ENCODE measurements at regions not wholly inside any gene's neighbourhood (a gene's known extent, or its start where the extent isn't known, plus 50 kb on each side); places are given as distances from the start of the nearest gene placed in this dataset.

DNA sequence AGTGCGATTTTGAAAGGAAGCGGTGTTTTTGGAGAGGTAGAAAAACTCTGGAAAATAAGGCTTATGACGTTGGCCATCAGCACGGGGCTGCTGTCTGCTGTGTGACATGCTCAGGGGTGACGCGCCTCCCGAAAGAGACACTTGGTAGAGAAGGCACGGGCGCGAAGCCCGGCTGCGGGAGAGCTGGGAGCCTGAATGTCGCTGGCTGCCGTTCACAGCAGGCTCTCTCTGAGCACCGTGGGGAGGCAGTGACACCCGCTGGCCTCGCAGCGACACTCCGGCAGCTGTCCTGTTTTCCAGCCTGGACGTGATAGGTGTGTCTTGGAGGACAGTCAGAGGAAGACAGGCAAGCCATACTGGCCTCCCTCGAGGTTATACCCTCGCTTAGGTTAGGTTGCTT lies 759.1 kb upstream of the RBFOX1 start:
- Histone ChIP-seq H3K36me3 (ENCODE audit: control insufficient read depth in 2 of 3, insufficient read depth in 3 of 3, low read length in 3 of 3) (no peaks in the 10 kb centered on the region), H3K27me3 (ENCODE audit: control insufficient read depth, insufficient read depth, low read length) (peaks cover 2% of the 10 kb centered on the region), H3K4me1 (ENCODE audit: control insufficient read depth in 2 of 3, insufficient read depth in 2 of 3, low read depth in 1 of 3, low read length in 3 of 3) (peaks cover 0 to 2% (median 0%) of the 10 kb centered on the region in 3 donors), H3K9ac (ENCODE audit: low read length in 3 of 3) (no peak overlapping the region), H3K4me3 (ENCODE audit: low read length in 3 of 3) (no peak overlapping the region), H3K27ac (ENCODE audit: low read depth in 2 of 2, low read length in 2 of 2) (no peak overlapping the region), H3K9me3 (ENCODE audit: control insufficient read depth in 2 of 3, insufficient read depth in 1 of 3, low read length in 3 of 3) (no peaks in the 10 kb centered on the region)
- peak in 4 of 5 donors; percentile 48 to 66 (median 63) for DNase-seq
- no peak for FAIRE-seq
- TF ChIP-seq, protein P1, sequence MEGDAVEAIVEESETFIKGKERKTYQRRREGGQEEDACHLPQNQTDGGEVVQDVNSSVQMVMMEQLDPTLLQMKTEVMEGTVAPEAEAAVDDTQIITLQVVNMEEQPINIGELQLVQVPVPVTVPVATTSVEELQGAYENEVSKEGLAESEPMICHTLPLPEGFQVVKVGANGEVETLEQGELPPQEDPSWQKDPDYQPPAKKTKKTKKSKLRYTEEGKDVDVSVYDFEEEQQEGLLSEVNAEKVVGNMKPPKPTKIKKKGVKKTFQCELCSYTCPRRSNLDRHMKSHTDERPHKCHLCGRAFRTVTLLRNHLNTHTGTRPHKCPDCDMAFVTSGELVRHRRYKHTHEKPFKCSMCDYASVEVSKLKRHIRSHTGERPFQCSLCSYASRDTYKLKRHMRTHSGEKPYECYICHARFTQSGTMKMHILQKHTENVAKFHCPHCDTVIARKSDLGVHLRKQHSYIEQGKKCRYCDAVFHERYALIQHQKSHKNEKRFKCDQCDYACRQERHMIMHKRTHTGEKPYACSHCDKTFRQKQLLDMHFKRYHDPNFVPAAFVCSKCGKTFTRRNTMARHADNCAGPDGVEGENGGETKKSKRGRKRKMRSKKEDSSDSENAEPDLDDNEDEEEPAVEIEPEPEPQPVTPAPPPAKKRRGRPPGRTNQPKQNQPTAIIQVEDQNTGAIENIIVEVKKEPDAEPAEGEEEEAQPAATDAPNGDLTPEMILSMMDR (IDR thresholded peaks at IDR 0.05; ENCODE audit: borderline replicate concordance, extremely low read depth, insufficient read depth): no peak
- intact Hi-C loops (cut with DNase I): no loop called here

DNA sequence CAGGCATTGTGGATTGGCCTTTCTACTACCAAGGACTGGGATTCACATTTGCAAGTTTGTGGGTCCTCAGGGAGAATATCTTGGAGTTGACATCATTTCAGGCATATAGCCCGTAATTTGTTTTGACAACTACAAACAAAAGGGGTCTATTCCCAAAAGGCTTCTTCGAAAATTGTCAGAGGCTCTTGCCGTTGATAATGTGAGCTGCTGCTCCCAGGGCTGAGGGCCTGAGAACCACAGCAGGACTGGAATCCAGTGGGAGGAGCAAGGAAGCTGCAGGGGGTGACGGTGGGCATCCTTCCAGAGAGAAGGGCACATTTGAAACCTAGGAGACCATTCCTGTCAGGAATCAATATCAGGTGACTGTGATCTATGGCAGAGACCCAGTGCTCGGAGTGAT lies 761.6 kb upstream of the RBFOX1 start:
- H3K27ac ChIP-seq (ENCODE audit: low read depth in 2 of 2, low read length in 2 of 2): no peak overlapping the region
- intact Hi-C loops (cut with DNase I): no loop called here
- DNase-seq: peak in 1 of 5 donors; percentile 11
- H3K27me3 ChIP-seq (ENCODE audit: control insufficient read depth, insufficient read depth, low read length): peaks cover 2% of the 10 kb centered on the region
- H3K9ac ChIP-seq (ENCODE audit: low read length in 3 of 3): no peak overlapping the region
- no peak overlapping the region for H3K4me3 ChIP-seq (ENCODE audit: low read length in 3 of 3)
- H3K36me3 ChIP-seq (ENCODE audit: control insufficient read depth in 2 of 3, insufficient read depth in 3 of 3, low read length in 3 of 3): no peaks in the 10 kb centered on the region
- H3K9me3 ChIP-seq (ENCODE audit: control insufficient read depth in 2 of 3, insufficient read depth in 1 of 3, low read length in 3 of 3): no peaks in the 10 kb centered on the region
- TF ChIP-seq, protein P1 (IDR thresholded peaks at IDR 0.05; ENCODE audit: borderline replicate concordance, extremely low read depth, insufficient read depth): no peak
- no peak for FAIRE-seq
- peaks cover 0 to under 1% (median 0%) of the 10 kb centered on the region in 3 donors for H3K4me1 ChIP-seq (ENCODE audit: control insufficient read depth in 2 of 3, insufficient read depth in 2 of 3, low read depth in 1 of 3, low read length in 3 of 3)

DNA sequence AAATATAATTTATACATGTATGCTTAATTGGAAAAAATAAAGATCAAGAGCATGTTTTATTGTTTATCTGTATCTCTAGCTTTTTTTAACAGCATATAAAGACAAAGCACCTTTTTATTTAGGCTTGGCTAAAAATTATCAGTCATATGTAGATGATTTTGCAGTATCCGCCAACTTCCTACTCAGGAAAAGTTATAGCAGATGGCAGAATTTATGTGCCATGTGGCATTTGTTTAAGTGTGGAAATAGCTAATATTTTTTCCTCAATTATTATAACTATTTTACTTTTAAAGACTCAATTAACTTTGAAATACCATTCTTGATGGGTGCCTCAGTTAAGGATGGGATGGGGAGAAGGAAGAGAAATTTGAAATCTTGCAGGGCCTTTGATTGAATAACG lies 762.1 kb upstream of the RBFOX1 start:
- Histone ChIP-seq H3K36me3 (ENCODE audit: control insufficient read depth in 2 of 3, insufficient read depth in 3 of 3, low read length in 3 of 3) (no peaks in the 10 kb centered on the region), H3K9ac (ENCODE audit: low read length in 3 of 3) (no peak overlapping the region), H3K27me3 (ENCODE audit: control insufficient read depth, insufficient read depth, low read length) (peaks cover 2% of the 10 kb centered on the region), H3K4me1 (ENCODE audit: control insufficient read depth in 2 of 3, insufficient read depth in 2 of 3, low read depth in 1 of 3, low read length in 3 of 3) (no peaks in the 10 kb centered on the region), H3K9me3 (ENCODE audit: control insufficient read depth in 2 of 3, insufficient read depth in 1 of 3, low read length in 3 of 3) (no peaks in the 10 kb centered on the region), H3K27ac (ENCODE audit: low read depth in 2 of 2, low read length in 2 of 2) (no peak overlapping the region), H3K4me3 (ENCODE audit: low read length in 3 of 3) (no peak overlapping the region)
- no peak for DNase-seq
- intact Hi-C loops (cut with DNase I): no loop called here
- FAIRE-seq: no peak
- TF ChIP-seq, protein P1 (IDR thresholded peaks at IDR 0.05; ENCODE audit: borderline replicate concordance, extremely low read depth, insufficient read depth): no peak

DNA sequence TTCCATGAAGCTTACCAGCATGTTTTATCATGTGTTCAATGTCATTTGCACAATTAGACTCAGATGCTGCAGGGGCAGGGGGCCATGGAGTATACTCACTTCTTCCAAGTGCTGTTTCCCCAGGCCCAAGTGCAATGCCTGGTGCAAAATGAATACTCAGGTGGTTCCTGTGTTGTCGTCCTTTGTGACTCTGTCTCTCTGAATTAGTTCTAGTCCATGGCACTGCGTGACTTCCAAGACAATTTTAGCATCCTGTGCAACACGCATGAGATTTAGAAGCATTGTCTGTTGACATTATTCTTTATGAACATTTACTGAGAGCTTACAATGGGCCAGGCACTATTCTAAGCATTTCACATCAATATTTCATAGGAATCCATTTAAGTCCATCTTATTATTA lies 769.7 kb upstream of the RBFOX1 start:
- DNase-seq: no peak
- intact Hi-C loops (cut with DNase I): no loop called here

More for the DNA sequence above, 769.7 kb upstream of the RBFOX1 start:
- Histone ChIP-seq H3K9me3 (ENCODE audit: control insufficient read depth in 2 of 3, insufficient read depth in 1 of 3, low read length in 3 of 3) (no peaks in the 10 kb centered on the region), H3K4me1 (ENCODE audit: control insufficient read depth in 2 of 3, insufficient read depth in 2 of 3, low read depth in 1 of 3, low read length in 3 of 3) (no peaks in the 10 kb centered on the region), H3K27me3 (ENCODE audit: control insufficient read depth, insufficient read depth, low read length) (no peaks in the 10 kb centered on the region), H3K4me3 (ENCODE audit: low read length in 3 of 3) (no peak overlapping the region), H3K36me3 (ENCODE audit: control insufficient read depth in 2 of 3, insufficient read depth in 3 of 3, low read length in 3 of 3) (no peaks in the 10 kb centered on the region), H3K9ac (ENCODE audit: low read length in 3 of 3) (no peak overlapping the region), H3K27ac (ENCODE audit: low read depth in 2 of 2, low read length in 2 of 2) (no peak overlapping the region)
- TF ChIP-seq, protein P1 (IDR thresholded peaks at IDR 0.05; ENCODE audit: borderline replicate concordance, extremely low read depth, insufficient read depth): no peak
- no peak for FAIRE-seq
